Mammary epithelial cell (primary cell): ENCODE measurements at regions not wholly inside any gene's neighbourhood (a gene's known extent, or its start where the extent isn't known, plus 50 kb on each side); places are given as distances from the start of the nearest gene placed in this dataset.

ENCODE experiments used
- CTCF ChIP-seq, 2 donors: IDR thresholded peaks in 1 of 2; conservative IDR thresholded peaks in 1 of 2; 2 replicates each; pipeline ENCODE4 v1.5.1; 2011 to 2012; ENCODE audit warnings: inconsistent platforms in 2 of 2, low read length in 2 of 2, mild to moderate bottlenecking in 2 of 2, control low read depth in 1 of 2, low read depth in 1 of 2; ENCODE audit not compliant: insufficient read depth in 1 of 2; ENCODE audit errors: extremely low read depth in 1 of 2
- EZH2 ChIP-seq: IDR thresholded peaks from 2 replicates; pipeline ENCODE4 v1.6.1; 2012; ENCODE audit warnings: low read length, inconsistent platforms, borderline replicate concordance

GRCh38 chr6:169921853-169922824 is 170.7 kb downstream of the ERMARD start:
- TF ChIP-seq EZH2, result no peak
- TF ChIP-seq CTCF (conservative IDR thresholded peaks at IDR 0.05 in 1 of 2, IDR thresholded peaks at IDR 0.05 in 1 of 2; ENCODE audit: extremely low read depth in 1 of 2, insufficient read depth in 1 of 2, low read depth in 1 of 2, low read length in 2 of 2), result no peak
